ENCODE measurements at regions not wholly inside any gene's neighbourhood (a gene's known extent, or its start where the extent isn't known, plus 50 kb on each side); places are given as distances from the start of the nearest gene placed in this dataset.
"Not testable (repeated sequence)": the region's sequence is repeated elsewhere in the genome, so short reads cannot be mapped to it uniquely, and the experiment has no call there.

DNA sequence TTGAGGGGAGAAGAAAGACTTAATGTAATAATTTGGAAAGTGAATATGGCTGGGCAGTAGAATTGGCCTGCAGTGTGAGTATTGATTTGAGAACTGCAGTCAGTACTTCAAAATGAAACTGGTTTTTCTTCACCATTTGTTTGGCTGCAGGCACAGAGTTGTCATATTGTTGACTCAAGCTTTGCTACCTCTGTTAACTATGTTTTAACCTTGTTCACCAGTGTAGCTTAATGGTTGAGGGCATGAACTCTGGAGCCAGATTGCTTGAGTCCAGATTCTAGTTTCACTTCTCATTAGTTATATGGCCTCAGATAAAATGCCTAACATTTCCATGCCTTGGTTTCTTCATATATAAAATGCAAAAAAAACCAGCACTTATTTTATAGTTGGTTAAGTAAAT, 64.1 kb downstream of the CFAP44 start:
- DNase-seq (ENCODE audit: low read depth), result no peak

DNA sequence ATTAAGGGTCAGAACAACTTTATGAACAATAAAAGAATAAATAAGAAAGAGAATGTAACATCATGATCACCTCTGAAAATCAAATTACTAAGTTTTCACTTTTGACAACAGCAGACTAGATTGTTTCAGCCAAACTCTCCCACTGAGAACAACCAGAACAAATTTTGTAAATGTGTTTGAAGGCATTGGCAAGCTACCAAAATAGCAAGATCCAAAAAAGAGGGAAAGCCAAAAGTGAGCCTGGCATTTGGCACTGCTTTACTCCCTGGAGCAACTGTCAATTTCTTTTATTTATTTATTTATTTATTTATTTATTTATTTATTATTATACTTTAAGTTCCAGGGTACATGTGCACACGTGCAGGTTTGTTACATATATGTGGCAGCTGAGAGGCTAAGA, 67.2 kb downstream of the CFAP44 start:
- DNase-seq (ENCODE audit: low read depth), result no peak

DNA sequence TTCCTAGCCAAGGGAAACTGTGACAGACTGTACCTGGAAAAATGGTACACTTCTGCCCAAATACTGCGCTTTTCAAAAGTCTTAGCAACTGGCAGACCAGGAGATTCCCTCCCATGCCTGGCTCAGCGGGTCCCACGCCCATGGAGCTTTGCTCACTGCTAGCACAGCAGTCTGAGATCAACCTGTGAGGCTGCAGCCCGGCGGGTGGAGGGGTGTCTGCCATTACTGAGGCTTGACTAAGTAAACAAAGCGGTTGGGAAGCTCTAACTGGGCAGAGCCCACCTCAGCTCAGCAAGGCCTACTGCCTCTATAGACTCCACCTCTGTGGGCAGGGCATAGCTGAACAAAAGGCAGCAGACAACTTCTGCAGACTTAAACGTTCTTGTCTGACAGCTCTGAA, 74.5 kb downstream of the CFAP44 start:
- DNase-seq (ENCODE audit: low read depth), result not testable (repeated sequence)

DNA sequence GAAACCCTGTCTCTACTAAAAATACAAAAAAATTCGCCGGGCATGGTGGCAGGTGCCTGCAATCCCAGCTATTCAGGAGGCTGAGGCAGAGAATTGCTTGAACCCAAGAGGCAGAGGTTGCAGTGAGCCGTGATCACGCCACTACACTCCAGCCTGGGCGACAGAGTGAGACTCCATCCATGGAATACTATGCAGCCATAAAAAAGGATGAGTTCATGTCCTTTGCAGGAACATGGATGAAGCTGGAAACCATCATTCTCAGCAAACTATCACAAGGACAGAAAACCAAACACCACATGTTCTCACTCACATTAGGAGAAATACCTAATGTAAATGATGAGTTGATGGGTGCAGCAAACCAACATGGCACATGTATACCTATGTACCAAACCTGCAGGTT, 86.0 kb downstream of the CFAP44 start:
- not testable (repeated sequence) for DNase-seq (ENCODE audit: low read depth)

DNA sequence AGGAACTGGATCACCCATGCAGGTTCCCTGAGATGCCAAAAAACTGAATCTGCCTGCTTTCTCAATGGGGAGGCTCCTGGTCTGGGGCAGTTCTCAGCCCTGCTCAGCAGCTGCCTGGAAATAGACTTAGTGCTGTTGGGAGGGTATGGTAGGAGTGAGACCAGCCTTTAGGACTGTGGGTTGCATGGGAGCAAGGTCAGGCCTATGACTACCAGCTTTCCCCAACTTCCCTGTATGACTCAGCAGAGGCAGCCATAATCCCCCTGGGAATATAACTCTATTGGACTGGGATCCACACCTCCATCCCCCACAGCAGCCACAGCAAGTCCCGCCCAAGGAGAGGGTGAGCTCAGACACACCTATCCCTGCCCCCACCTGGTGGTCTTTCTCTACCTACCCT, 87.0 kb downstream of the CFAP44 start:
- peak; percentile 10 for DNase-seq (ENCODE audit: low read depth)

DNA sequence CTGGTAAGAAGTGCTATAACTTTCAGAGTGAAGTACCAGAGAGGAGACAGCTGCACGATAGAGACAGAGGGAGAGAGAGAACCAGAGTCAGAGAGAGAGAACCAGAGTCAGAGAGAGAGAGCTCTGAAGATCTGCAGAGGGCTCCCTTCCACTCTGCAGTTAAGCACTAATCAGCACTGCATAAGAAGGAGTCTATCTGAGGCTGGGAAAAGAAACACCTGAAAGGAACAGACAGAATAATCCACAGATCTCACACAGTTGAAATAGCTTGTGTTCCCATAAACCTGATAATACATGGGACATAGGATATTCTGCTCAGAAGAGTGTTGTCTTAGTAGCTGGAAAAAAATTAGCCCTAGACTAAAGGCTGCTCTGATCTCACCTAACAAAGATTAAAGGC, 87.6 kb downstream of the CFAP44 start:
- no peak for DNase-seq (ENCODE audit: low read depth)

DNA sequence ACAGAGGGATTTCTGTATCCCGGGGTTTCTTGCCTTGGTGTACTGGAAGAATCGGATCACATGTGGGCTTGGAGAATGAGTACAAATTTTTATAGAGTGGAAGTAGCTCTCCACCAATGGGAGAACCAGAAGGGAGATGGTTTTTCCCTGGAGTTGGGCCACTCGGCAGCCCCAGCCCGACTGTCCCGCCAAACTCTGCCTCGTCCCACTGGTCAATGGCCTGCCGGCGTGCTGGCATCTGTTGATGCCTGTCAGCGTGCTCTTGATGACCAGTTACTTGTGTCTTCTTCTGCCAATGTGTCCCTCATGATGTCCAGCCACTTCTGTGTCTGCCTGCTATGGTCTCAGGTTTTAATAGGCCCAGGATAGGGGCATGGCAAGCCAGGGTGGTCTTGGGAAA, 100.5 kb downstream of the CFAP44 start:
- DNase-seq (ENCODE audit: low read depth), result no peak

DNA sequence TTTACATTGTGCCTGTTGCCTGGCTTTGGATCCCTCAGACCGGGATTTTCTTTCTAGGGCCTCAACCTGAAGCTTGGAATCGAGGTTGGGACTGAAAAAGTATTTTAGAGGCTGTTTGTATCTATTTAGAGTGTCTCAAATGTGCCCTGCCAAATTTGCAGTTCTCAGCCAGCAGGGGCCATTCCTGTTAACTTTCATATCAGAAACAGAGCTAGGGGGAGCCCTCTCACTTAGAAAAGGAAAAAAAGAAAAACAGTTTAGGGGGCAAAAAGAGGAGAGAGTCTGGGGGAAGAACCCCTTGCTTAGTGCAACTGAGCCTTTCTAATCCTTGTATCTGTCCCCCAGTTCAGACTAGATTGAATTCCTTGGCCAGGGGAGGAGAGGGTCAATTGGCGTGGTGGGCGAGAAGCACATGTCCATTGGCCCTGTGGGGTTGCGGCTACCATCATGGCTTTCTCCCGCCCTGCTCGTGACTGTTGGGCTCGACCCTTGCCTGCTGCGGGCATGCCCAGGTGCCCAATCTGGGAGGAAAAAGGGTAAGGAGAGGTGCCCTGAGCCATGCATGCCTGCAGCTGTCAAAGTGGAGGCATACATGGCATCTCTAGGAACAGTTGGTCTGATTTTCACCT, 101.6 kb downstream of the CFAP44 start:
- DNase-seq (ENCODE audit: low read depth), result no peak

Measured in stromal cell of bone marrow (primary cell).